Mesothelial cell of epicardium (in vitro differentiated cells): ENCODE measurements at regions not wholly inside any gene's neighbourhood (a gene's known extent, or its start where the extent isn't known, plus 50 kb on each side); places are given as distances from the start of the nearest gene placed in this dataset.

Experiments used
- DNase-seq, 2 experiments: peaks; one replicate each; pipeline ENCODE4 v3.0.0; 2021; ENCODE audit warnings: low spot score in 2 of 2; ENCODE audit not compliant: unreplicated experiment in 2 of 2
- H3K27ac Mint-ChIP-seq: 2 replicates; pipeline ENCODE4 v1.8.0; 2021; ENCODE audit warnings: mixed read lengths
- H3K27me3 Mint-ChIP-seq: 2 replicates; pipeline ENCODE4 v1.8.0; 2021; ENCODE audit warnings: low read depth, mixed read lengths
- H3K36me3 Mint-ChIP-seq: 2 replicates; pipeline ENCODE4 v1.8.0; 2021; ENCODE audit warnings: mixed read lengths
- H3K4me1 Mint-ChIP-seq: 2 replicates; pipeline ENCODE4 v1.8.0; 2021; ENCODE audit warnings: mixed read lengths
- H3K4me3 Mint-ChIP-seq: 2 replicates; pipeline ENCODE4 v1.8.0; 2021; ENCODE audit warnings: mild to moderate bottlenecking, moderate library complexity, mixed read lengths
- H3K9me3 Mint-ChIP-seq: 2 replicates; pipeline ENCODE4 v1.8.0; 2021; ENCODE audit warnings: mixed read lengths
- TF ChIP-seq, protein P1 (sequence below): fragments of 200-600 bp; sonication (generic); IDR thresholded peaks from one replicate; pipeline ENCODE4 v1.5.0; 2021; ENCODE audit warnings: antibody characterized with exemption; ENCODE audit not compliant: unreplicated experiment

DNA sequence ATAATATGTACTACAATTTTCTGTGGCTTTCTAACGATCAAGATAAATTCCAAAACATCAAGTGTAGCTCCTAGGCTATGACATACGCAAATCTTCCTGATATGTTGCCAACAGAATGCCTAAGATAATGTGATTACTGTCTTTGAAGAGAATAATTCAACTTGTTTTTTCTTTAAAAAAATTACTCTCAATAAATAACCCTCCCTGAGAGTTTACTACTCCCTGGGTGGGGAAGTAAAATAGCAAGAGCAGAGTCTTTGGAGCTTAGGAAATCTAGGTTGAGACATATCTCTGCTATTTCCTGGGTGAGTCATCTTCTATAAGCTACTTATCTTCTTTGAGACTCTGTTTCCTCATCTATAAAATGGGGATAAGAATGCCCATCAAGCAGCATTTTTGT, 201.2 kb downstream of the ACTL7B start:
- Mint-ChIP-seq H3K36me3 (peaks cover 5% of the 10 kb centered on the region), H3K27ac (no peak overlapping the region), H3K27me3 (peaks cover 8% of the 10 kb centered on the region), H3K4me3 (no peak overlapping the region), H3K9me3 (peaks cover 11% of the 10 kb centered on the region), H3K4me1 (no peaks in the 10 kb centered on the region)
- TF ChIP-seq, protein P1, sequence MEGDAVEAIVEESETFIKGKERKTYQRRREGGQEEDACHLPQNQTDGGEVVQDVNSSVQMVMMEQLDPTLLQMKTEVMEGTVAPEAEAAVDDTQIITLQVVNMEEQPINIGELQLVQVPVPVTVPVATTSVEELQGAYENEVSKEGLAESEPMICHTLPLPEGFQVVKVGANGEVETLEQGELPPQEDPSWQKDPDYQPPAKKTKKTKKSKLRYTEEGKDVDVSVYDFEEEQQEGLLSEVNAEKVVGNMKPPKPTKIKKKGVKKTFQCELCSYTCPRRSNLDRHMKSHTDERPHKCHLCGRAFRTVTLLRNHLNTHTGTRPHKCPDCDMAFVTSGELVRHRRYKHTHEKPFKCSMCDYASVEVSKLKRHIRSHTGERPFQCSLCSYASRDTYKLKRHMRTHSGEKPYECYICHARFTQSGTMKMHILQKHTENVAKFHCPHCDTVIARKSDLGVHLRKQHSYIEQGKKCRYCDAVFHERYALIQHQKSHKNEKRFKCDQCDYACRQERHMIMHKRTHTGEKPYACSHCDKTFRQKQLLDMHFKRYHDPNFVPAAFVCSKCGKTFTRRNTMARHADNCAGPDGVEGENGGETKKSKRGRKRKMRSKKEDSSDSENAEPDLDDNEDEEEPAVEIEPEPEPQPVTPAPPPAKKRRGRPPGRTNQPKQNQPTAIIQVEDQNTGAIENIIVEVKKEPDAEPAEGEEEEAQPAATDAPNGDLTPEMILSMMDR = no peak
- DNase-seq = no peak

DNA sequence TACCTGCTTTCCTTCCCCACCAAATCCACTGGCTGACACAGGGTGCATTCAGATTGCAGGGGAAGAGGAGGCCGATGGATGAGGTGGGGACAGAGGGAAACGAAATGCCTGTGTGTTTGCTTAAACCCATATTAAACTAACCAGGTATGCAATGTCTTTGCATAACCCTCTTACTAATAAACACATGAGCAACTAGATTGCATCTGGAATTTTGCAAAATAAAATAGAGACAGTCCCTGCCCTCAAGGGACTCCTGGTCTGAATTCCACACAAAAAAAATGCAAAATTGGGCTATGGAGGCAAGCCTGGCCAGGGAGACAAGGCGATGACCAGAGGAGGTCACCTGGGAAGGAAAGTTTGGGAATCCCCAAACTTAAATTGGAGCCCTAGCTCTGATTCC, 202.9 kb downstream of the ACTL7B start:
- Mint-ChIP-seq H3K27me3 (peaks cover 8% of the 10 kb centered on the region), H3K9me3 (no peaks in the 10 kb centered on the region), H3K4me3 (no peak overlapping the region), H3K36me3 (no peaks in the 10 kb centered on the region), H3K4me1 (no peaks in the 10 kb centered on the region), H3K27ac (no peak overlapping the region)
- no peak for DNase-seq
- TF ChIP-seq, protein P1 = no peak

DNA sequence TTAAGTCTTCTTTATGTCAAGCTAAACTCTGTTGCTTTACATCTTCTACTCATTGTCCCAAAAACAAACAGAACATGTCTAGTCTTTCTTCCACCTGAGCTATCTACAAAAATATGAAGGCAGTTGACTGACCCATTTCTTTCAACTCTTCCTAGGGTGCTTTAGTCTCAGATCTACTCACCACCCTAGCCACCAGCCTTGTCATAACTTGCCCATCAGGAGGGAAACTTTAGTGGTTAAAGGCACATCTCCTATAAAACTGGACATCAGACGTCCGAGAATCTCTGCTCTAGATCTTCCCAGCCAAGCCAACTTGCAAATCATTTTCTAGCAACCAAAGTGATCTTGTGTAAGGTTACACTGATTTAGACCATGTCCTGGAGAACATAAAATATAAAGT, 205.0 kb downstream of the ACTL7B start:
- TF ChIP-seq, protein P1 = no peak
- Mint-ChIP-seq H3K36me3 (no peaks in the 10 kb centered on the region), H3K4me3 (no peak overlapping the region), H3K27me3 (peaks cover 10% of the 10 kb centered on the region), H3K9me3 (no peaks in the 10 kb centered on the region), H3K4me1 (no peaks in the 10 kb centered on the region), H3K27ac (no peak overlapping the region)
- DNase-seq = no peak

DNA sequence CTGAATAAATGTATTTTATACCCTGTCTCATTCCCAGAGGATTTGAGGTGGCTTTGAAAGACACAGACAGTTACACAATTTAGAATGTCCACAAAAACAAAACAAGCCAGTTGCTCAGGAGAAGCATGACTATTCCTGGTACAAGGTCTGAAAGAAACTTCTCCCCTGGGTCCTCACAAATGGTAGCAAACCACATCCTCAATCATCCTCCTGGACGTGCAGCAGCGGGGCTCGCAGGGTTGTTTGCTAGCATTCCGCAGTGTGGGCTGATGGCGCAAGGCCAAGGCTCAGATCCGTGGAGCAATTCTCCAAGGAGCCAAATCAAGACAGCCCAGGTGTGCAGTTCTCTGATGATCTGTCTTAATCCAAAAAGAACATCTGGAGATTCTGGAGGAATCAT, 210.3 kb downstream of the ACTL7B start:
- DNase-seq = no peak
- no peaks in the 10 kb centered on the region for H3K9me3 Mint-ChIP-seq
- H3K4me1 Mint-ChIP-seq = no peaks in the 10 kb centered on the region
- no peak overlapping the region for H3K4me3 Mint-ChIP-seq
- TF ChIP-seq, protein P1 = no peak
- H3K36me3 Mint-ChIP-seq = no peaks in the 10 kb centered on the region
- no peak overlapping the region for H3K27ac Mint-ChIP-seq
- H3K27me3 Mint-ChIP-seq = peaks cover 10% of the 10 kb centered on the region

DNA sequence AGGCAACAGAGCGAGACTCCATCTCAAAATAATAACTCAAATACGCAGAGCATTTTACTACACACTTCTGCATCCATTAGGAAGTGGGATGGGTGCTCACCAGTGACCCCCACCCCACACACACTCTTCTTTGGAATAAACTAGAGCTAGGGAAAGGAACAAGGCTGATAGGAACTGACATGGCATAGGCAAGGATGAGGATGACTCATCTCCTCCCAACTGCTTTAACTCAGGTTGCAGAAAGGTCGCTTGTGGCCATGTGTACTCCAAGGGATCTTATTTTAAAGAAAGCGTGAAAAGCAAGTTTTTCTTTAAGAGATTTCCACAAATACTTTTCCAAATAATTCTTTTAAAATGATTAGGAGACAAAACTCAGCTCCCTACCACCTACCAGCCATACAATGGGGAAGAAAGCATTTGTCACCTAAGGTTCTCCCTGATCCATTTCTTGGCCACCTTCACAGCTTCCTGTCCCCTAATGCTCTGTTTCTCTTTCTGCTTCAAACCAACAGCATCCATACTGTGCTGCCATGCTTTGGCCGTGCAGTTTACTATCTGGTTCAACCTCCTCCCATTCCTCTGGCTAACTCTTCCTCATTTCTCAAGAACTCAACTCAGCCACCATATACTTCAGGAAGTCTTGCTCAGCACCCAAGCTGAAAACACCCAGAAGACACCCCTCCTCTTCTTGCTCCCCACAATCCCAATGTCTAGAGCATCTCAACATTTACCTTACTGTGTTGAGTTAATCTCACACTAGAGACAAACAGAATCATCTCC, 211.9 kb downstream of the ACTL7B start:
- H3K9me3 Mint-ChIP-seq = no peaks in the 10 kb centered on the region
- no peak overlapping the region for H3K4me3 Mint-ChIP-seq
- H3K36me3 Mint-ChIP-seq = no peaks in the 10 kb centered on the region
- TF ChIP-seq, protein P1 = no peak
- H3K27ac Mint-ChIP-seq = no peak overlapping the region
- no peaks in the 10 kb centered on the region for H3K4me1 Mint-ChIP-seq
- no peak for DNase-seq
- peaks cover 6% of the 10 kb centered on the region for H3K27me3 Mint-ChIP-seq
